HL-60 (cell line): ENCODE measurements at regions not wholly inside any gene's neighbourhood (a gene's known extent, or its start where the extent isn't known, plus 50 kb on each side); places are given as distances from the start of the nearest gene placed in this dataset.

Source experiments
- DNase-seq, 2 experiments: peaks; one replicate each; pipeline ENCODE4 v3.0.0-alpha.2; 2010 to 2020; ENCODE audit warnings: low read depth in 1 of 2, low spot score in 1 of 2
- H3K27ac ChIP-seq: fragments of 250-450 bp; sonication (Bioruptor Pico); replicated peaks from 2 replicates; pipeline ENCODE4 v1.5.1; 2020; ENCODE audit warnings: mild to moderate bottlenecking, moderate library complexity
- H3K27me3 ChIP-seq: fragments of 250-450 bp; sonication (Bioruptor Pico); 2 replicates; pipeline ENCODE4 v1.5.1; 2021; ENCODE audit warnings: mild to moderate bottlenecking, moderate library complexity; ENCODE audit not compliant: insufficient read depth, poor library complexity, severe bottlenecking
- H3K4me3 ChIP-seq: replicated peaks from 2 replicates; pipeline ENCODE4 v1.5.1; 2011; ENCODE audit warnings: mild to moderate bottlenecking, control low read depth, low read length; ENCODE audit not compliant: insufficient read depth
- CTCF ChIP-seq: IDR thresholded peaks from one replicate; pipeline ENCODE4 v1.5.1; 2011; ENCODE audit warnings: low read length, control low read depth, inconsistent platforms; ENCODE audit not compliant: insufficient read depth
- GABPA ChIP-seq: IDR thresholded peaks from 2 replicates; pipeline ENCODE4 v1.6.1; 2012; ENCODE audit warnings: low read depth
- POLR2AphosphoS5 ChIP-seq: IDR thresholded peaks from 2 replicates; pipeline ENCODE4 v1.6.1; 2012; ENCODE audit warnings: low read depth
- REST ChIP-seq: IDR thresholded peaks from 2 replicates; pipeline ENCODE4 v1.6.1; 2012; ENCODE audit warnings: low read depth; ENCODE audit not compliant: insufficient replicate concordance
- SPI1 ChIP-seq: IDR thresholded peaks from 2 replicates; pipeline ENCODE4 v1.6.1; 2012; ENCODE audit warnings: low read depth, mild to moderate bottlenecking, borderline replicate concordance

- no peak for DNase-seq
- H3K27ac ChIP-seq: no peak overlapping the region
- no peak overlapping the region for H3K4me3 ChIP-seq
- TF ChIP-seq REST (no peak), GABPA (no peak), CTCF (no peak), POLR2AphosphoS5 (no peak), SPI1 (no peak)
- no peaks in the 10 kb centered on the region for H3K27me3 ChIP-seq
Measured at GRCh38 chr2:154912215-154912614, 213.7 kb downstream of the KCNJ3 start.

GRCh38 chr2:154911729-154912128 lies 213.2 kb downstream of the KCNJ3 start:
- Histone ChIP-seq H3K4me3 (no peak overlapping the region), H3K27ac (no peak overlapping the region), H3K27me3 (no peaks in the 10 kb centered on the region)
- no peak for TF ChIP-seq CTCF
- TF ChIP-seq GABPA: no peak
- no peak for TF ChIP-seq SPI1
- no peak for TF ChIP-seq POLR2AphosphoS5
- DNase-seq: no peak

- H3K27me3 ChIP-seq: no peaks in the 10 kb centered on the region
- TF ChIP-seq SPI1: no peak
- TF ChIP-seq POLR2AphosphoS5: no peak
- no peak for TF ChIP-seq CTCF
- TF ChIP-seq REST: no peak
- TF ChIP-seq GABPA: no peak
- no peak for DNase-seq
- no peak overlapping the region for H3K27ac ChIP-seq
- no peak overlapping the region for H3K4me3 ChIP-seq
Measured at GRCh38 chr2:154910701-154911100, 212.2 kb downstream of the KCNJ3 start.

- Histone ChIP-seq H3K27ac (no peak overlapping the region), H3K27me3 (no peaks in the 10 kb centered on the region), H3K4me3 (no peak overlapping the region)
- DNase-seq: no peak
- TF ChIP-seq POLR2AphosphoS5: no peak
- no peak for TF ChIP-seq REST
- no peak for TF ChIP-seq GABPA
- no peak for TF ChIP-seq SPI1
- no peak for TF ChIP-seq CTCF
Measured at GRCh38 chr2:154908327-154908726, 209.8 kb downstream of the KCNJ3 start.
